Neural cell (in vitro differentiated cells): ENCODE measurements at regions not wholly inside any gene's neighbourhood (a gene's known extent, or its start where the extent isn't known, plus 50 kb on each side); places are given as distances from the start of the nearest gene placed in this dataset.

ENCODE experiments used
- H2AFZ ChIP-seq: fragments of 200-600, 300-800 bp; sonication (generic), shearing (Covaris generic); 2 replicates; pipeline ENCODE4 v1.6.0; 2014; ENCODE audit warnings: low read depth, mild to moderate bottlenecking, antibody characterized with exemption, low read length, moderate library complexity
- H3F3A ChIP-seq: fragments of 200-600 bp; shearing (Covaris generic); 2 replicates; pipeline ENCODE4 v1.6.1; 2016; ENCODE audit warnings: mild to moderate bottlenecking, moderate library complexity, mixed read lengths, antibody characterized with exemption, low read length; ENCODE audit not compliant: insufficient read depth, poor library complexity, severe bottlenecking
- H3K27ac ChIP-seq: fragments of 200-600, 300-800 bp; sonication (generic), shearing (Covaris generic); 2 replicates; pipeline ENCODE4 v1.5.1; 2014; ENCODE audit warnings: mild to moderate bottlenecking, low read length, moderate library complexity
- H3K27me3 ChIP-seq: fragments of 300-800, 200-600 bp; sonication (generic), shearing (Covaris generic); 2 replicates; pipeline ENCODE4 v1.6.0; 2014; ENCODE audit warnings: mild to moderate bottlenecking, low read depth, low read length, moderate library complexity; ENCODE audit not compliant: insufficient read depth
- H3K36me3 ChIP-seq: fragments of 300-800, 200-600 bp; sonication (generic), shearing (Covaris generic); 2 replicates; pipeline ENCODE4 v1.5.1; 2014; ENCODE audit warnings: mild to moderate bottlenecking, antibody characterized with exemption, low read length, moderate library complexity; ENCODE audit not compliant: insufficient read depth
- H3K4me2 ChIP-seq: fragments of 300-800, 200-600 bp; sonication (generic), shearing (Covaris generic); 2 replicates; pipeline ENCODE4 v1.6.0; 2014; ENCODE audit warnings: mild to moderate bottlenecking, low read length
- H3K4me3 ChIP-seq: fragments of 300-800, 200-600 bp; sonication (generic), shearing (Covaris generic); 2 replicates; pipeline ENCODE4 v1.5.1; 2014; ENCODE audit warnings: mild to moderate bottlenecking, low read length, moderate library complexity
- H3K79me2 ChIP-seq: fragments of 200-600 bp; shearing (Covaris generic); replicated peaks from 2 replicates; pipeline ENCODE4 v1.6.0; 2014; ENCODE audit warnings: mild to moderate bottlenecking, low read length, moderate library complexity; ENCODE audit not compliant: insufficient read depth
- H3K9ac ChIP-seq: fragments of 300-800, 200-600 bp; sonication (generic), shearing (Covaris generic); 2 replicates; pipeline ENCODE4 v1.6.1; 2016; ENCODE audit warnings: mild to moderate bottlenecking, low read length, mixed read lengths
- H3K9me2 ChIP-seq: fragments of 200-600 bp; shearing (Covaris generic); 2 replicates; pipeline ENCODE4 v1.6.1; 2016; ENCODE audit warnings: mild to moderate bottlenecking, low read length, mixed read lengths; ENCODE audit not compliant: insufficient read depth
- H3K9me3 ChIP-seq: fragments of 200-600, 300-800 bp; sonication (generic), shearing (Covaris generic); 2 replicates; pipeline ENCODE4 v1.6.1; 2016; ENCODE audit warnings: mild to moderate bottlenecking, mixed run types, low read length, moderate library complexity, mixed read lengths
- H4K20me1 ChIP-seq: fragments of 200-600 bp; shearing (Covaris generic); 2 replicates; pipeline ENCODE4 v1.6.1; 2016; ENCODE audit warnings: mild to moderate bottlenecking, mixed run types; ENCODE audit not compliant: insufficient read depth
- EP300 ChIP-seq: fragments of 450-650 bp; conservative IDR thresholded peaks from 2 replicates; pipeline ENCODE4 v1.6.1; 2014; ENCODE audit warnings: antibody characterized with exemption, mild to moderate bottlenecking, moderate library complexity; ENCODE audit not compliant: poor library complexity, severe bottlenecking
- EZH2 ChIP-seq: fragments of 200-600, 300-800 bp; shearing (Covaris generic), sonication (generic); IDR thresholded peaks from 2 replicates; pipeline ENCODE4 v1.6.1; 2014; ENCODE audit warnings: antibody characterized with exemption, low read length, borderline replicate concordance, mild to moderate bottlenecking; ENCODE audit not compliant: insufficient read depth, poor library complexity, severe bottlenecking
- MXI1 ChIP-seq: fragments of 450-650 bp; conservative IDR thresholded peaks from 2 replicates; pipeline ENCODE4 v1.6.1; 2014; ENCODE audit warnings: antibody characterized with exemption, mild to moderate bottlenecking; ENCODE audit not compliant: poor library complexity, severe bottlenecking
- POLR2AphosphoS5 ChIP-seq: IDR thresholded peaks from 2 replicates; pipeline ENCODE4 v1.6.1; 2012
- RAD21 ChIP-seq: fragments of 450-650 bp; conservative IDR thresholded peaks from 2 replicates; pipeline ENCODE4 v1.6.1; 2014; ENCODE audit warnings: antibody characterized with exemption, mild to moderate bottlenecking, moderate library complexity
- SMC3 ChIP-seq: fragments of 450-650 bp; conservative IDR thresholded peaks from 2 replicates; pipeline ENCODE4 v1.6.1; 2014; ENCODE audit warnings: antibody characterized with exemption, mild to moderate bottlenecking, moderate library complexity; ENCODE audit not compliant: poor library complexity
- TAF1 ChIP-seq: IDR thresholded peaks from 2 replicates; pipeline ENCODE4 v1.6.1; 2012; ENCODE audit warnings: low read depth
- TF ChIP-seq, protein P1 (sequence below): IDR thresholded peaks from 2 replicates; pipeline ENCODE4 v1.6.1; 2012; ENCODE audit warnings: borderline replicate concordance
- TF ChIP-seq, protein P2 (sequence below): fragments of 450-650 bp; IDR thresholded peaks from 2 replicates; pipeline ENCODE4 v1.5.1; 2014; ENCODE audit warnings: antibody characterized with exemption, mild to moderate bottlenecking, moderate library complexity; ENCODE audit not compliant: poor library complexity, severe bottlenecking

DNA sequence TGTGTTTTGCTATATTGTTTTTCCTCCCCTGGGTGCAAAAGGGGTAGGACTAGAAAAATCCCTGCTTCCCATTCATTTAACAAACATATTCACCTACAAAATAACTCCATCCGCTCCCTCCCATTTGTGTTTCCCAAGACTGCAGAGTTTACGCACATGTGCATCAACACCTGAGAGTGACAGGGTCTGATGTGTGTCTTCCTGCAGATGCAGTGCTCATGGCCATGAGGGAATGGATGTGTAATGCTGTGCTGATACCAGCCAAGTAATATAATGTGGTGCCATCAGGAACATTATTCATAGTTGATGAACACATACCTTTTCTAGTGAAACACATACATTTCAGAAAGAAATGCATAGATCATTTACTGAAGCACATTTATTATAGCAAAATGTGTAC is 83.2 kb downstream of the CXXC4 start:
- Histone ChIP-seq H4K20me1 (no peaks in the 10 kb centered on the region), H3K9me2 (no peaks in the 10 kb centered on the region), H3F3A (no peaks in the 10 kb centered on the region), H3K79me2 (no peaks in the 10 kb centered on the region), H3K27me3 (no peaks in the 10 kb centered on the region), H3K36me3 (no peaks in the 10 kb centered on the region), H2AFZ (no peak overlapping the region), H3K27ac (peak overlapping the region; percentile 10), H3K9ac (no peak overlapping the region), H3K9me3 (no peaks in the 10 kb centered on the region), H3K4me2 (no peak overlapping the region), H3K4me3 (no peak overlapping the region)
- TF ChIP-seq SMC3 (peak; percentile 19), RAD21 (peak; percentile 23), EZH2 (no peak), TAF1 (no peak), MXI1 (peak; percentile 72), POLR2AphosphoS5 (peak; percentile 83), EP300 (peak; percentile 69)
- TF ChIP-seq, protein P1, sequence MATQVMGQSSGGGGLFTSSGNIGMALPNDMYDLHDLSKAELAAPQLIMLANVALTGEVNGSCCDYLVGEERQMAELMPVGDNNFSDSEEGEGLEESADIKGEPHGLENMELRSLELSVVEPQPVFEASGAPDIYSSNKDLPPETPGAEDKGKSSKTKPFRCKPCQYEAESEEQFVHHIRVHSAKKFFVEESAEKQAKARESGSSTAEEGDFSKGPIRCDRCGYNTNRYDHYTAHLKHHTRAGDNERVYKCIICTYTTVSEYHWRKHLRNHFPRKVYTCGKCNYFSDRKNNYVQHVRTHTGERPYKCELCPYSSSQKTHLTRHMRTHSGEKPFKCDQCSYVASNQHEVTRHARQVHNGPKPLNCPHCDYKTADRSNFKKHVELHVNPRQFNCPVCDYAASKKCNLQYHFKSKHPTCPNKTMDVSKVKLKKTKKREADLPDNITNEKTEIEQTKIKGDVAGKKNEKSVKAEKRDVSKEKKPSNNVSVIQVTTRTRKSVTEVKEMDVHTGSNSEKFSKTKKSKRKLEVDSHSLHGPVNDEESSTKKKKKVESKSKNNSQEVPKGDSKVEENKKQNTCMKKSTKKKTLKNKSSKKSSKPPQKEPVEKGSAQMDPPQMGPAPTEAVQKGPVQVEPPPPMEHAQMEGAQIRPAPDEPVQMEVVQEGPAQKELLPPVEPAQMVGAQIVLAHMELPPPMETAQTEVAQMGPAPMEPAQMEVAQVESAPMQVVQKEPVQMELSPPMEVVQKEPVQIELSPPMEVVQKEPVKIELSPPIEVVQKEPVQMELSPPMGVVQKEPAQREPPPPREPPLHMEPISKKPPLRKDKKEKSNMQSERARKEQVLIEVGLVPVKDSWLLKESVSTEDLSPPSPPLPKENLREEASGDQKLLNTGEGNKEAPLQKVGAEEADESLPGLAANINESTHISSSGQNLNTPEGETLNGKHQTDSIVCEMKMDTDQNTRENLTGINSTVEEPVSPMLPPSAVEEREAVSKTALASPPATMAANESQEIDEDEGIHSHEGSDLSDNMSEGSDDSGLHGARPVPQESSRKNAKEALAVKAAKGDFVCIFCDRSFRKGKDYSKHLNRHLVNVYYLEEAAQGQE, result peak; percentile 52
- TF ChIP-seq, protein P2, sequence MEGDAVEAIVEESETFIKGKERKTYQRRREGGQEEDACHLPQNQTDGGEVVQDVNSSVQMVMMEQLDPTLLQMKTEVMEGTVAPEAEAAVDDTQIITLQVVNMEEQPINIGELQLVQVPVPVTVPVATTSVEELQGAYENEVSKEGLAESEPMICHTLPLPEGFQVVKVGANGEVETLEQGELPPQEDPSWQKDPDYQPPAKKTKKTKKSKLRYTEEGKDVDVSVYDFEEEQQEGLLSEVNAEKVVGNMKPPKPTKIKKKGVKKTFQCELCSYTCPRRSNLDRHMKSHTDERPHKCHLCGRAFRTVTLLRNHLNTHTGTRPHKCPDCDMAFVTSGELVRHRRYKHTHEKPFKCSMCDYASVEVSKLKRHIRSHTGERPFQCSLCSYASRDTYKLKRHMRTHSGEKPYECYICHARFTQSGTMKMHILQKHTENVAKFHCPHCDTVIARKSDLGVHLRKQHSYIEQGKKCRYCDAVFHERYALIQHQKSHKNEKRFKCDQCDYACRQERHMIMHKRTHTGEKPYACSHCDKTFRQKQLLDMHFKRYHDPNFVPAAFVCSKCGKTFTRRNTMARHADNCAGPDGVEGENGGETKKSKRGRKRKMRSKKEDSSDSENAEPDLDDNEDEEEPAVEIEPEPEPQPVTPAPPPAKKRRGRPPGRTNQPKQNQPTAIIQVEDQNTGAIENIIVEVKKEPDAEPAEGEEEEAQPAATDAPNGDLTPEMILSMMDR, result no peak

- Histone ChIP-seq H3K27ac (no peak overlapping the region), H3K4me2 (no peak overlapping the region), H2AFZ (no peak overlapping the region), H4K20me1 (no peaks in the 10 kb centered on the region), H3K36me3 (no peaks in the 10 kb centered on the region), H3K9me3 (no peaks in the 10 kb centered on the region), H3K9ac (no peak overlapping the region), H3K79me2 (no peaks in the 10 kb centered on the region), H3K9me2 (no peaks in the 10 kb centered on the region), H3K27me3 (no peaks in the 10 kb centered on the region), H3K4me3 (no peak overlapping the region), H3F3A (no peaks in the 10 kb centered on the region)
- no peak for TF ChIP-seq SMC3
These were observed 85.8 kb downstream of the CXXC4 start for GRCh38 chr4:104408878-104409277.

DNA sequence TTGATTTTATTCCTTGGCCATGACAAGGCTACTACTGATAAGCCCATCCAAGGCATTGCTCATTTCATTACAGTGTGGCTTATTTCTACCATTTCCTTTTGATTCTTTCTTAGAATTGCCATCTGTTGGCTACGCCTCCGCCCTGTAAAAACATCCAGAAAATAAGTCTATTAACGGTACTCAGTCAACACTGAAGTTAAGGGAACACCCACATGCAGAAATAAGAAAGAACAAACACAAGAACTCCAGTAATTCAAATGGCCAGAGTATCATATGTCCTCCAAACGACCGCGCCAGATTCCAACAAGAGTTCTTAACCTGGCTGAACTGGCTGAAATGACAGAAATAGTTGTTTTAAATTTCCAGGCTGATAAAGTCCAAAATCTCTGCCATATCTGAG is 90.3 kb downstream of the CXXC4 start:
- H3K4me2 ChIP-seq, result no peak overlapping the region

More for the DNA sequence above, 90.3 kb downstream of the CXXC4 start:
- no peak overlapping the region for H3K9ac ChIP-seq
- no peaks in the 10 kb centered on the region for H3K9me3 ChIP-seq
- no peak overlapping the region for H3K27ac ChIP-seq
- no peaks in the 10 kb centered on the region for H3K9me2 ChIP-seq
- H3K27me3 ChIP-seq, result no peaks in the 10 kb centered on the region
- TF ChIP-seq, protein P2, result no peak
- TF ChIP-seq POLR2AphosphoS5 (no peak), EP300 (no peak), RAD21 (no peak), EZH2 (no peak), SMC3 (no peak), MXI1 (no peak), TAF1 (no peak)
- TF ChIP-seq, protein P1, result no peak
- H3K4me3 ChIP-seq, result no peak overlapping the region
- H3F3A ChIP-seq, result no peaks in the 10 kb centered on the region
- no peaks in the 10 kb centered on the region for H4K20me1 ChIP-seq
- no peaks in the 10 kb centered on the region for H3K36me3 ChIP-seq
- no peaks in the 10 kb centered on the region for H3K79me2 ChIP-seq
- H2AFZ ChIP-seq, result no peak overlapping the region
